HG03521 (cell line): ENCODE measurements at regions not wholly inside any gene's neighbourhood (a gene's known extent, or its start where the extent isn't known, plus 50 kb on each side); places are given as distances from the start of the nearest gene placed in this dataset.
A peak's percentile ranks its signal among the peaks of the same experiment; 100 is the strongest.

Source experiments
- ATAC-seq: cut with Tn5 transposase; IDR thresholded peaks from one replicate; pipeline ENCODE4 v1.9.1; 2021; ENCODE audit warnings: mild to moderate bottlenecking, moderate library complexity; ENCODE audit not compliant: unreplicated experiment

GRCh38 chr2:60652832-60653340 lies 99.4 kb upstream of the BCL11A start:
- ATAC-seq = no peak

- ATAC-seq = no peak
These were observed 98.4 kb upstream of the PAPOLG start for GRCh38 chr2:60657673-60658072.

DNA sequence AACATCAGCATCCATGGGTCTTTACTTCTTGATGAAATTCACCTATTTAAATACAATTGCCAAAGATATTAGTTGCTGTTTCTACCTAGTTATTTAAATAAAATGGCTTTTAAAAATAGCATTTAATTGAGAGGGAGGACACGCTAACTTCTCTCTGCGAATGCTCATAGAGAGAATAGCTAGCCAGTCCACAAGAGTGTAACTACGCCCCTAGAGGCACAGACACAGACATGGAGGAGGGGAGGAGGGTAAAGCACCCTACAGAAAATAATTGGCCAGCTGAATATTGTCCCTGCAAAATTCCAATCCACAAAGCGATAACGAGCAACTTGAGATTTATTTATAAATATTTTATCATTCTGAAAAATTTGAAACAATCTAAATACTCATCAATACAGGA lies 97.0 kb upstream of the PAPOLG start:
- ATAC-seq = no peak

GRCh38 chr2:60661073-60661738 lies 94.9 kb upstream of the PAPOLG start:
- no peak for ATAC-seq

DNA sequence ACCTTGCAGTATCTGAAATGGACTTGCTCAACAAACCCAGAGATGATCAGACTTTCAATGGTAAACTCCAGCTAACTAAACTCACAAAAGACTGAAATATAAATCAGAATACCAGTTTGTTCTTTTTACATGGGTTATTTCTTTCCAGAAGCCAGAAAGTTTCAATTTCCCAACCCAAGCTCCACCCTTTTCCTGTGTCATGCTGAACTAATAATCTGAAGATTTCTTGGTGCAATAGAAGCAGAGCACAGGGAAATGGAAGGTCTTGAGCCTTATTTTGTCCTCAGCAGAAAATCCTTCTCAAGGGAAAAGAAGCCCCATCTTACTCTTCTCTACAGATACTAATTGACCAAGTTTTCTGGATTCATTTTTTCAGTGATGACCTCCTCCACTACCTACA lies 93.3 kb upstream of the PAPOLG start:
- ATAC-seq = no peak

DNA sequence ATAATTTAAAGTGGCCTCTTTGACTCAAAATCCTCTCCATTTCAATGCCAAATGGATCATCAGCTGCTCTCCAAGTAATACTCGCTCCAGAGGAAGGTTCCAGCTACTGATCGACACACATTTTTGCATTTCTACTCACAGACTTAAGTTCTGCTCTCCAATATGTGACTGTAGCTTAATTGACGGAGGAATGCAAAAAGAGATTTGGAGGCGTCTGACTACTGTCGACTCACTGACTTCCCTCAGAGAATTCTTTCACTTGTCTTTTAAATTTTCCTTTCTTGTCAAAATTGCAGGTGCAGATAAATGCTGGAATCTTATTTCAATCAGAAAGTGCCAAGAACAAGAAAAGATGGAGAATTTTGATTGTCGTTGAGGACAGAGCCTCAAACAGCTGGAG lies 84.1 kb upstream of the PAPOLG start:
- no peak for ATAC-seq

DNA sequence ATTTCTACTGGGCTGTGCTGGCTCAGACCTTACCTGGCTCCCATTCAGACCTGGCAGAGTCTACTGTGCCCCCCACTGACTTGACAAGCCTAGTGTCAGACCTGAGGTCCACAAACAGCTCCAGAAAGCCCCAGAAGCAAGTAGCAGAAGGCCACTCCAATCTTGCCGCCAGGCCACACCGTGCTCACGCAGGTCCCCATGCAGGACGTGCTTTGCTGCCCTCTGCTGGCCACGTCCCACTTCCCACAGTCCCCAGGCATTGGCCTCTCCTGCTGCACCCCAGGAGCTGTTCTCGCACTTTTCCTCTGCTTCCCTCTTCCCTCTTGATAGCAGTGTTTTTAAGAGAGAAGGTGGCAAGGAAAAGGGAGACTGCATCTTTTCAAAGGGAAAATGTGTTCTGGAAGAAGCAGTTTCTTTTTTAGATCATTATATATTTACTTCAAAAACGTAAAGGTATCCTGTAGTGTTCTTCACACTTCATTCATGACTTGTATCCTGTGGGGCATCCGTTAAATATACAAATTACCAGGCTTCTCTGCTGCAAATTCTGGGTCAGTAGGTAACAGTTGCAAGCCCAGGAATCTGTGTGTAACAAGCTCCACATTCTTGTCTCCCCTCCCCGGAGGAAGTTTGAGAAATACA lies 81.4 kb upstream of the PAPOLG start:
- peak; percentile 99 for ATAC-seq

DNA sequence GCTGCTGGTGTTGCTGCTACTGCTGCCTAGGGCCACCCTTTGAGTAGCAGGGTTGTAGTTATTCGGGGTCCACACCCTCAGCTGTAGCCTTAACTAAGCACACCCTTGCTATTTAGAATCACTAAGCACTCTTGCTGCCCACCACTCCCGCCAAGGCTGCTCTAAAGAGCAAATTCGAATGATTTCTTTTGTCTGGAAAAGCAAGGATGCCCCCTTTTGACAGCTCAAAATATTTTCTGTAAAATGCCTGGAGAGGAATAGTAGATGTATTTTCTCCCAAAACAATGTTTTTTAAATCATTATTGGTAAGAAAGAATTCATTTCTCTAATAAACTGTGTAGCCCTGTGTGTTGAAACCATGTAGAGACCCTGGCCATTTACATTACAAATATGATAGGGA lies 80.8 kb upstream of the PAPOLG start:
- ATAC-seq = no peak

- ATAC-seq = no peak
These were observed 79.2 kb upstream of the PAPOLG start for GRCh38 chr2:60676706-60677330.

- no peak for ATAC-seq
These were observed 78.7 kb upstream of the PAPOLG start for GRCh38 chr2:60677356-60677755.

- no peak for ATAC-seq
These were observed 77.5 kb upstream of the PAPOLG start for GRCh38 chr2:60678551-60678950.

DNA sequence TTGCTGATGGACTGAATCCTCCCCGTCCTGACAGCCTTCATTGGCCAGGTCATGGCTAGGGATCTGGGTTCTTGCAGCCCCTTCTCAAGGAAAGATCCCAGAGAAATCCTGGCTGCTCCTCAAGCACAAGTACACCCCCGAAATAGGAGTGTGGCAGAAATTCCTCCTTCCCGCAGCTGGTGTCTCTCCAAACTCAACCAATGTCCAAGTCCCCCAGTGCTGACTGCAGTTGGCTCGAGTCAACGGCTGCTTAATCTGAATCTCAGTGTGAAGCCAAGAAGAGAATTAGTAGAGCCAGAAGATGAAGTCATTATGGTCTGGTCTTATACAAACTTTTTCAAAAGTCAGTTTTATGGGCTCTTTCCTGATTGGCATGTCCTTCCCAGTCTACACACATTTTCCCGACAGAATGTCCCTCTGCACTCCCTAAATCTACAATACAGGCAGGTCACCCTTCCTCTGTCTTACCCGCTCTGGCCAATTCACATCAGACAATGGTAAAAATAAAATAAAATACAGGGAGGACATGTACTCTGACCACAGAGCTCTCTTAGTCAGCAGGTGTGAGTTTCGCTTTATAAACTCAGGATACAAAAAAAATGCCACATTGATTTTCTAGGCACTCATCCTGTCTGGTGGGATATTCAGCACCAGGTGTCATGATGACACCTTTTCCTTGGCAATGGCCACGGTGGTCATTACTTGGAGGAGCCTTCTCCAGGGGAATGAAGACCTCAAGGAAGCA lies 76.9 kb upstream of the PAPOLG start:
- no peak for ATAC-seq

DNA sequence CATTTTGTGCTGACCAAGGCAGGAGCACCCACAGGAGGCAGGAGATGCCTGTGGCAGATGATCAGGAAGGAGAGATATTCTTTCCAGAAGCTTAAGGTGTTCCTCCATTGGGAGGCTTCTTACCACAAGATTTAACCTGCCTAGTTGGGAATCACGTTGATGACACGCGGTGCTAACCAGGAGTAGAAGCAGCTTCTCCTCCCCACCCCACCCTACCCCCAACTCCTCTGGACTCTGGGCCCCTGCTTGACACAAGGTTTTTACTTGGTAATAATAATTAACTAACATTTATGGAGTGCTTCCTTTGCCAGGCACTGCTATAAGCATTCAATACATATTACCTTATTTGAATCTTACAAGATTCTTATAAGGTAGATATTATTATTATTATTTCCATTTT lies 62.5 kb upstream of the PAPOLG start:
- ATAC-seq = no peak

GRCh38 chr2:60695793-60696192 lies 60.3 kb upstream of the PAPOLG start:
- ATAC-seq = no peak

DNA sequence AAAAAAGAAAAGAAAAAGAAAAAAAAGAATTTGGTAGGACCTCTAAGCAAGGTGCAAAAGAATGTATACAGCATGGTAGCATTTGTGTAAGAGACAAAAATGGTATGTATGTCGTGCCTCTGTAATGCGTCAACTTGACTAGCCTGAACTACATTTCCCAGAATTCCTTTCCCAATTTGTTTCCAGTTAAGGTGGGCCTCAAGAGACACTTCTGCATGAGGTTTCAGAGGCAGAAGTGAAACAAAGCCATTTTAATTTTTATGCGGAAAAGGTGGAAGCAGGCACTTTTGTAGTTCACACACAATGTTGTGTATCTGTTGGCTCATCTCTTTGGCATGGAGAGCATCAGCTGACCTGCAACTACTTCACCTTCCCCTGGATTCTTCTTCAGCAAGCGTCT lies 56.5 kb upstream of the PAPOLG start:
- no peak for ATAC-seq

- no peak for ATAC-seq
These were observed 50.0 kb upstream of the PAPOLG start for GRCh38 chr2:60706021-60706420.
